GM19467 (cell line): ENCODE measurements at regions not wholly inside any gene's neighbourhood (a gene's known extent, or its start where the extent isn't known, plus 50 kb on each side); places are given as distances from the start of the nearest gene placed in this dataset.

Experiments
- ATAC-seq: cut with Tn5 transposase; IDR thresholded peaks from one replicate; pipeline ENCODE4 v1.9.1; 2021; ENCODE audit warnings: mild to moderate bottlenecking, moderate library complexity; ENCODE audit not compliant: unreplicated experiment

GRCh38 chr10:78868861-78869260 lies 199.9 kb upstream of the ZMIZ1 start:
- no peak for ATAC-seq

DNA sequence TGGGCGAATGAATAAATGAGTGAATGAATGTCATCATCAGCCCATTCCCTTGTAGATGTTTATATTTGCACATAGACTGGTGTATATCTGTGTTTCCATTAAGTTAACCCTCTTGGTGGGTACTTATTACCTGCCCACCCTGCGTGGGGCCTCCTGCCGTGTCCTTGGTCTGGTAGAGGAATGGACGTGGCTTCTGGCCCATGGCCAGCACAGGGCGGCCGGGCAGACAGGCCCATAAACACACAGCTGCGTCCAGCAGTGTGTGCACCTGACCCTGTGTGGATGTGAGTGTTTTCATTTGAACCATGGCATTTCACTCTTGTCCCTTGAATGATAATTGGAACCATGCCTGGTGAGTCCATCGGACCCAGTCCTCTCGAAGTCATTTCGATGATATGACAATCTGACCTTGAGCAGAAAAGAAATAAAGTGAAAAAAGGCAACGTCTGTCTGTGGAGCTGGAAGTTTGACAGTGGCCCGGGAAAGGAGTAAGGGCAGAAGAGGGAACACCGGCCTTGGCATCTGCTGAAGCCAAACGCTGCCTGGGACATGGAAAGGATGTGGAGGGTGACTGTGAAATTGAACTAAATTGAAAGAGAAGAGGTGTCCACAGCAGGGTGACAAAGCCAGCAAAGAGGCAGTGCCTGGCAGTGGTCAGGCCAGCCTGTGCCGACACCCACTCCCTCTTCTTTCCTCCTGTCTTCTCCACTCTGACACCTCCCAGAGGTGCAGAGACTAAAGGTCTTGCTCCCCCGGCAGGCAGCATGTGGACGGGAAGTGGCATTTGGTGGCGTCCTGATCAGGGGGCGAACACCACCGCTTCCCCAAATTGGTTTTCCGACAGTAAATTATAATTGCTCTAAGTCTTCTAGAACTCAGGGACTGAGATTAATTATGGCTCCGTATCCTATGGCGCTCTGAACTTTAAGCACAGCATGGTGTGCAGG lies 199.0 kb upstream of the ZMIZ1 start:
- no peak for ATAC-seq

DNA sequence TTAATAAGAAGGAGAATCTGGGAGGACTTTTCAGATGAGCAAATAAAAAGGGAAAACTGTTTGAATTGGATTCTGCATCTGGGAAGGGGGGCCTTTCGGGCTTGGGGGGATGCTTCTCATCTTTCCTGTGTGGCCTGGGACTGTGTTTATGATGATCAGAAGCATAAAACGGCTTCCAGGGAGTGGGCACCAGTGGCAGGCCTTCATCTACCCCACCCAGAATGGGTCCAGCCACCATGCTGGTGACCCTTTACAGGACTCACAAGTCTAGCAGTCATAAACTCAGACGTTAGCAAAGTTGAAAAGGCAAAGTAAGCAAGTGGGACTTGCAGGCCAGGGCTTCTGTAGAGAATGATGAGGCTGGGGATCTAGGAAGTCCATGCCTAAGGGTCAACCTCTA lies 198.3 kb upstream of the ZMIZ1 start:
- ATAC-seq, result no peak

- no peak for ATAC-seq
These were observed 197.0 kb upstream of the ZMIZ1 start for GRCh38 chr10:78871796-78872195.

GRCh38 chr10:78873413-78873812 lies 195.4 kb upstream of the ZMIZ1 start:
- no peak for ATAC-seq

- no peak for ATAC-seq
These were observed 193.4 kb upstream of the ZMIZ1 start for GRCh38 chr10:78875331-78875877.

DNA sequence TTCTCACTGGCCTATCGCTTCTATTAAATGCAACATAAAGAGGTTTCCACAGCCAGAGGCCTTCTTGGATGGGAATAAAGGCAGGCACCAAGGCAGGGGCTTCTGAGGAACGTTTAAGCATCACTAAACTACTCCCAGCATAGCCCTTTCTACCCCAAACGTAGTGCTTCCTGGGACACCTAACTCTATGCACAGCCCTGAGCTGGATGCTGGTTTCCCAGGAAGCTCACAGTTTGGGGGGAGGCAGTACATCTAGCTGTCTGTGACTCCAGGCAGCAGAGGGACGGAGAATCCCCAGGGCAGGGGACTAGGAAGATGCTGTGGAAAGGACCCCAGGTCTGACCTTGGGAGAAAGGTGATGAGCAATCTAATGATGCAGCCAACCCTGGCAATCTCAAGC lies 192.8 kb upstream of the ZMIZ1 start:
- ATAC-seq, result no peak

GRCh38 chr10:78876449-78876848 lies 192.3 kb upstream of the ZMIZ1 start:
- no peak for ATAC-seq

DNA sequence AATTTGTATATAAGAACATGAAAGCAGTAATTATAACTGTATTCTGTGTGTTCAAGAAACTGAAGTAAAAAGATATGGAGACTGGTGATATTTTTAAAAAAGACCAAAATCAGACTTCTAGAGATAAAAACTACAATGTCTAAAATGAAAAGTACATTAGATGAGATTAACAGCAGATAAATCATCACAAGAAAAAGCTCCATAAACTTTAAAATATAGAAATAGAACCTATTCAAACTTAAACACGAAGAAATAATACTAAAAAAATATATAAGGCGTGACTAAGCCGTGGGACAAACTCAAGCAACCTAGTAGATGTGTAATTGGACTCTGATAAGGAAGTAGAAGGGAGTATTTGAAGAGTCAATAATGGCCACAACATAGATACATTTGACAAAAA lies 189.1 kb upstream of the ZMIZ1 start:
- ATAC-seq, result no peak

DNA sequence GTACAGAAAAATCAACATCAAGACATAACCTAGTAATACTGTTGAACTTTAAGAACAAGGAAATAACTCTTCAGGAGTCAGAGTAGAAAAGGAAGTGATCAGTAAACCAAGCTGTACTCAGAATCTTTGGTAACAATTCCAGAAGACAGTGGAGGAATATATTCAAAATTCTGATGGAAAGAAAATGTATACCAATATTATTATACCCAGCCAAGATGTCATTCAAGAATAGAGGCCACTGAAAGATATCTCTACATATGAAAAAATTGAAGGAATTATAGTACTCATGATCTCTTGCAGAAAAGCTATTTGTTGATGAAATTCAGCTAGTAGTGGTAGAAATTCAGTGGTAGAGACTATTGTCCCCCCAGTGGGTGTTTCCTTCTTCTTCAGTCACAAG lies 182.6 kb upstream of the ZMIZ1 start:
- ATAC-seq, result no peak

GRCh38 chr10:78889536-78890063 lies 179.2 kb upstream of the ZMIZ1 start:
- no peak for ATAC-seq

DNA sequence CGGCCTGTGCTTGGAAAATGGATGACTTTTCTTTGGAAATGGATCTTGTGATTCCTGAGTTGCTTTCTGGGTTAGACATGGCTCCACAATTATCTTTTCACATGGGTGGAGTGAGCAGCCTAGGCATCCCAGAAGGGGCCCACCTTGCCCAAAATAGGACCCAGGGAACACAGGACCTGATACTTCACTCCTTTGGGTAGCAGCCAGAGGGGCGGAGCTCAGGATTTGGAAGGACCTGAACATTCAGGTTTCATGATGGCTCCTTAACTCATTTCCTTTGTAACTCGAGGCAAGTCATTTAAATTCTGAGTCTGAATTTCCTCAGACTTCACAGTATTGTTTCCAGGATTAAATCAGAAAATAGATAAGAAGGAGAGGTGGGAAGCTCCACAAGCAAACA lies 178.3 kb upstream of the ZMIZ1 start:
- no peak for ATAC-seq

GRCh38 chr10:78891741-78892140 lies 177.0 kb upstream of the ZMIZ1 start:
- no peak for ATAC-seq

- no peak for ATAC-seq
These were observed 176.2 kb upstream of the ZMIZ1 start for GRCh38 chr10:78892338-78893176.

- ATAC-seq, result no peak
These were observed 175.5 kb upstream of the ZMIZ1 start for GRCh38 chr10:78893217-78893616.

DNA sequence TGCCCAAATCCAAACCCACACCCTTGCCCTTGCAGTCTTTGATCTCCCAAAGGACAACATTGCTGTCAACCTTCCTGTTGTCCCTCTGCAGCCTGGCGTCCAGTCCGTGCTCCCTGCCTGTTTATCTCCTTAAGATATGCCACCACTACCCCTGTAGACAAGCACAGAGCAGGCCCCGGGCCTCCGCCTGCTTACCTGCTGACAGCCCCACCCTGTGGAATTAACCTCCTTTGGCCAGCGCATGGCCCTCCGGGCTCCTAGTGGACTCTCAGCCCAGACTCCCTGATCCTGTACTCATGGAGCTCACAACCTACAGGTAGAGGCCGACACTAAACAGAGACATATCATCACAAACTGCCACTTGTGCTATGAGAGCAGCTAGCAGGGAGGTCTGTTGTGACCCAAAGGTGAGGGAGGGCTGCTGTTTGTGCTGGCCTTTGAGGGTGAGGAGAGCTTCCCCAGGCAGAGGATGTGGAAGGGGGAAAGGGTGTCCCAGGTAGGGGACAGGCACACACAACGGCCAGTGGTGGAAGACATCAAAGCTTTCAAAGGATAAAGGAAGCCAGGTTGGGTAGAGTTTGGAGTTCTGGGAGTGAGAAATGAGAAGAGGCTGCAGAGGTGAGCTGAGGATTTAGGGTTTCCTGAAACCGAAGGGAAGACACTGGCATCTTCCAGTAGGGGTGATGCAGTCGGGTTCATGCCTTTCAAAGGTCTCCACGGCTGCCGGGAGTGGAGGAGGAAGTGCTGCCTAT lies 174.5 kb upstream of the ZMIZ1 start:
- ATAC-seq, result no peak

DNA sequence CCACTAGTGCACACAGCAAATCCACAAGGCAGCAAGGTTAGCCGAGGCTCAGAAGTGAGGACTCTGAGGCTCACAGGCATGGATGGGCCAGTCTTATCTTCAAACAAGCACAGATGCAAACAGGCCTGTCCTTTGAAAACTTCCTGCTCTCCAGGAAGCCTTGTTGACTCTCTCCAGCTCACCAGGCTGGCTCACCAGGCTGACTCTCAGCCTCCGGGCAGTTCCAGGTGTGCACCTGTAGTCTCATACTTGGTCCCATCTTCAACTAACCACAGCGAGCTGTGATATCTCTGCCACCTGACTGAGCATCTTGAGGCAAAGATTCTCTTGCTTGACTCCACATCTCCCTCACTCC lies 173.9 kb upstream of the ZMIZ1 start:
- no peak for ATAC-seq

DNA sequence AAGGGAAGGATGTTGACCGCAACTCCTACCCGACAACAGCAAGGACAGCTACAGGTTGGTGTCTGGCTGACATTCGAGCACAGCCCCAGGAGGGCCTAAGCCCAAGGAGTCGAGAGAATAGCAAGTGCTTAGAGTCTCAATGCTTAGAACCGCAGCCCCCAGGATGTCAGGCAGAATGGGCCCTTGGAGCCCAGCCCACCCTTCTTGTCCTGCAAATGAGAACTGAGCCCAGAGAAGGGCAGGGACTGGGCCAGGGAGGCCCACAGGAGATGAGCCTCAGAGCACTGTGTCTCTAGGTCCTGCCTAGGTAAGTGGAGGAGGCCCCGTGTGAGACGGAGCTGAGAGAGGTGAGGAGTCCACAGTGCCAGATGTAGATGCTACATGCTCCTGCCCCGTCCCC lies 173.3 kb upstream of the ZMIZ1 start:
- no peak for ATAC-seq

DNA sequence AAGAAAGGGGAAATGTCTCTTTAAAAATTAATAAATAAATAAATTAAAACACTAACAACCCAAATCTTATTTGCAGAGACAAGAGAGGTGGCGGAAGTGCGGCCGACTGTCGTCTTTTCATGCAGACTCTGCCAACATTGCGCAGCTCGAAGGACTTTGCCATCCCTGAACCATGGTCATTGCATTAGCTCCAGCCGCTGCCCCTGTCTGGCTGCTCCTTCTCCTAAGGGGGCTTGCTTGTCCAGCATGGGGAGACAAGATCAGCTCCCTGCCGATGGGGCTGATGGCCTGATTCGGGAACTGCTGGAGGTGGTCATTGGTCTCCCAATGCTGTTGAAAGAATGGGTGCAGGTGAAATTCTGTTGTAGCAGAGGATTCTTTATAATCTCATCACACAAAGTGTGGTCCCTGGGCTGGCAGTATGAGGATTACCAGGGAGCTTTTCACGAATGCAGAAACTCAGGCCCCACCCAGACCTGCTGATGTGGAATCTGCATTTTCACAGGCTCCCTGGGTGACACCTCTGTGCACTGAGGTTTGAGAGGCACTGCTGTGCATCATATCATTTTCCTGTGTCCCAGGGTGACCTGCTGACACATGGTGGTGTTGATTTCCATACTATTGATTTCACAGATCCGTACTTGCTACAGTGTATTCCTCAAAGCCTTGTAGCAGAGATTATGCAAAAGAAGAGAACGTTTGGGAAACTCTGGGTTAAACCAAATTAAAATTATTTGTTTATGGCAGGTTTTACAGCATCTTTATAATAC lies 172.4 kb upstream of the ZMIZ1 start:
- no peak for ATAC-seq
